GDM1 (cell line): ENCODE measurements at regions not wholly inside any gene's neighbourhood (a gene's known extent, or its start where the extent isn't known, plus 50 kb on each side); places are given as distances from the start of the nearest gene placed in this dataset.
A peak's percentile ranks its signal among the peaks of the same experiment; 100 is the strongest.

ENCODE experiments used
- DNase-seq: peaks from one replicate; lab custom pipeline; 2025; lab: John Stamatoyannopoulos, UW

- peak; percentile 75 for DNase-seq
Observed at GRCh38 chr13:76440568-76440967, 445.6 kb downstream of the KCTD12 start.

DNA sequence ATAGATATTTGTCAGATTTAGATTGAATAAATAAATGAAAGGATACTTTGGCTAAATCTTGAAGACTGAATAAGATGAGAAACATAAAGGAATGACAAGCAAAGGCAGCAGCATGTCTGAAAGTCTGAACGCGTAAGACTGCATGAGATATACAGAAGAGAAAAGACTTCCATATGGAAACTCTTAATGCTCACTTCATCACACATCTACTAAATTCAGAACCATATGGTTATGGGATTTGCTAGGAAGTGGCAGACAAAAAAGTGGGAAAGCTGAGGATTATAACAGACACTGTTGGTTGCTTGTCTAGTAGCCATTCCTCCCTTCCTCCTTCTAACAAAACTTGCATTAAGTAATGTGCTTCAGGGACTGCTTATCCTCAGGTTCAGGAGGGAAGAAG is 446.7 kb downstream of the KCTD12 start:
- no peak for DNase-seq

- no peak for DNase-seq
Observed at GRCh38 chr13:76438050-76438449, 448.2 kb downstream of the KCTD12 start.

- no peak for DNase-seq
Observed at GRCh38 chr13:76425935-76426334, 460.3 kb downstream of the KCTD12 start.

- DNase-seq = no peak
Observed at GRCh38 chr13:76421011-76421410, 465.2 kb downstream of the KCTD12 start.

DNA sequence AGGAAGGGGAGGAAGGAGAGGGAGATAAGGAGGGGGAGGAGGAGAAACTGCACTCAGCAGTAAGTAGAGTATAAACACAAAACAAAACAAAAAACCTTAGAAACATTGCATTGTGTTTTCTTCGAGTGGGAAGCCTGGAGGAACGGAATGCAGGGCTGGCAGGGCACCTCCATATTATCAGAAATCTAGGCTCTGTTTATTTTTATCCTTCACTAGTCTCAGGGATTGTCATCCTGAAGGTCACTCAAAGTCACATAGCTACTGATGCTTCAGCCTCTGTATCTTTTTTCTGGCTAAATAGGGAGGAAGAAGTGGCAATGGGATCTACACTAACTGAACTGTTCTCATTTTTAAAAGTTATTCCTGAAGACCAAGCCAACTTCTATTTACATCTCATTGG is 467.8 kb downstream of the KCTD12 start:
- no peak for DNase-seq

GRCh38 chr13:76414320-76414719 is 471.9 kb downstream of the KCTD12 start:
- no peak for DNase-seq

GRCh38 chr13:76406243-76406642 is 480.0 kb downstream of the KCTD12 start:
- no peak for DNase-seq

DNA sequence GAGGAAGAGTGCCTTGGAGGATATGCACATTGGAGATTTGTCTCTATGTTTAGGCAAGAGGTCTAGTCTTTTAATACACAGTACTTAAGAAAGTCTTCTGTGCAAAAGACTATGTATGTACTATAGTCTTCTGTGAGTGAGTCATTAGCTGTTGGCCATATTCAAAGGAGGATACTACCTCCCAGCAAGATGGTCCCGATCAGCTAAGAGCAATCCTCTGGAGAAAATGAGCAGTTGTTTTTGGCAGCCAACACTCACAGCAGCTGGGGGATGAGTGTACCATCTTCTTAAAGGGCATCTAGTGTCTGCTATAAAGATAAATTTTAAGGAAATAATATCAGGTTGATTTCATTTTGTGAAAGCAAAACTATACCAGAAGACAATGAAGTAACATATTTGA is 487.8 kb downstream of the KCTD12 start:
- no peak for DNase-seq

DNA sequence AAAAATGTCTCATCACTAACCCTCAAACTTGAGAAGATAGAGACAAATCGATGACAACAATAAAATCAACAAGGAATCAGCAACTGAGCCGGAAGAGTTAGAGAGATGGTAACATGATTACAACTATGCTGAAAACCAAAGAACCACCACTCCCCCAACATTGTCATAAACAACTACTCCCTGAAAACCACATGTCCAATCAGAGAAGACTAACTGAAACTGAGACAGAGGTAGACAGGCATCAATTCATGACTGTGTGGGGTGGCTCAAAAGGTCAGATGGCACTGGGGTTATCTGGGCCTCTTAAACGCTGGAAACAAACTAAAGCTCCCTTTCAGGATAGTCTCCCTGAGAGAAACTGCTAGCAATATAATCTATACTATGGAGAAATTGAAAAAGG is 488.8 kb downstream of the KCTD12 start:
- no peak for DNase-seq

- no peak for DNase-seq
Observed at GRCh38 chr13:76389321-76389720, 496.9 kb downstream of the KCTD12 start.

DNA sequence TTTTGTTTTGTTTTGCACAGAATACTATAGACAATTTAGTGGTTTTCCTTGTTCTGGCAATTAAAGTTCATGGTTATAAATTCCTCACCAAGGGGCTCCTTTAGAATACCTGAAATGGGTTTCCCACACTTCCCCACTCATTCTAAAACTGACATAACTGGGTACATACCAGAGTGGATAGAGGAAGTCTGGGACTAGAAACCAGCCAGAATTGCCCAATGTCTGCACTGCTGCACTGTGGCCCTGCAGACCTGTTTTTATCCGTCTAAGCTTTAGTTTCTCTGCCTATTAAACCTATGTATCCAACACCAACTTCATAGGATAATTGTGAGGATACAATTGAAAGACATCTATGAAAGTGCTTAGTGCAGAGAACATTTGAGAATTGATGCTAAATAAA is 498.6 kb downstream of the KCTD12 start:
- DNase-seq = no peak

- DNase-seq = no peak
Observed at GRCh38 chr13:76386321-76386720, 499.9 kb downstream of the KCTD12 start.

DNA sequence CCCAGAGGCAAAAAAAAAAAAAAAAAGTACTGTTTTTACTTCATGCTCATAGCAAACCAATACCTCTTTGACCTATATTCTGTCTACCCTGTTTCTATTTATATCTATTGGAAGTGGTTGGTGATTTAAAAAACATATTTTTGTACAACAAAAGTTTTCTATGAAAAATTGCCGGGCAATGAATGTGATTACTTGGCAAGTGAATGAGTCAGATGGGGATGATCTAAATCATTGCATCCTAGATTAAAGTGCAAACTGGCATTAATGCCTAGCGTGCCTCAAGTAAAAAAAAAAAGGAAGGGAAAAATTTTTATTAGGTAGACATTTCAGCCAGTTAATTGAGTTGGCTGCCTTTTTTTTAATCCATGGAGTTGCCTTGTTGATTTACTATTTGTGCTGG is 500.6 kb downstream of the KCTD12 start:
- no peak for DNase-seq

- DNase-seq = peak; percentile 8
Observed at GRCh38 chr13:76383676-76384461, 502.3 kb downstream of the KCTD12 start.

- no peak for DNase-seq
Observed at GRCh38 chr13:76380446-76381065, 505.6 kb downstream of the KCTD12 start.

DNA sequence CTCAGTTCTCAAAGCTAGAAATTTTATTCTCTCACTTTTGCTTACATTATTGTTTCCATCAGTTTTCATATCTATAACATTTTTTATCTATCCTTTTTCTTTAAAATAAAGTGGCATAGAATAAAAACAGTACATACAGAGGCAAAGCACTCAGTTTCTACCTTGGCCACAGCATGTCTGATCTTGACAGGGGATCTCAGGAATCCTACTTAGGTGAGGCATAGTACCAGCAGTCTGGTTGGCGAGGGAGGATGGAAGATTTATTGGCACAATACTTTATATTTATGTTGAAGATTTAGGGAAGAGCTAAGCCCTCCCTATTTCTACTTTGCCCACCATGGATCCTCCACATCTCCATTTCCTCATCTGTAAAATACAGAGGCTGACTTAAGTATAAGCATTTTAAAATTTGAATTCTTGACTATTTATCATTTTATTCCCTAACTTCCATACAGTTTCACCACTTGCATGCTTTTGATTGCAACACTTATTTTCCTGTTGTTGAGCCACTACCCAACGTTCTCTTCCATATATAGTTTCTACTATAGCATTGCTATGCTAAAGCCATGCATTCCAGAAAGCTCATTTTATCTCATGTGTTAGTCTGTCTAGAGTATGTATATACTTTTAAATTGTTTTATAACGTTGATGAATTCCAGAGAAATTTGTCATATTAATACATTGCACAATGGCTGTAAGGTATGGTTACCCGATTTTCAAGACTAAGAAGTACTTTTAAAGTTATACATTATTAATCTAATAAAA is 506.7 kb downstream of the KCTD12 start:
- DNase-seq = no peak

- no peak for DNase-seq
Observed at GRCh38 chr13:76378767-76379166, 507.4 kb downstream of the KCTD12 start.

GRCh38 chr13:76363682-76364289 is 522.4 kb downstream of the KCTD12 start:
- no peak for DNase-seq

GRCh38 chr13:76361868-76362267 is 524.3 kb downstream of the KCTD12 start:
- DNase-seq = no peak

DNA sequence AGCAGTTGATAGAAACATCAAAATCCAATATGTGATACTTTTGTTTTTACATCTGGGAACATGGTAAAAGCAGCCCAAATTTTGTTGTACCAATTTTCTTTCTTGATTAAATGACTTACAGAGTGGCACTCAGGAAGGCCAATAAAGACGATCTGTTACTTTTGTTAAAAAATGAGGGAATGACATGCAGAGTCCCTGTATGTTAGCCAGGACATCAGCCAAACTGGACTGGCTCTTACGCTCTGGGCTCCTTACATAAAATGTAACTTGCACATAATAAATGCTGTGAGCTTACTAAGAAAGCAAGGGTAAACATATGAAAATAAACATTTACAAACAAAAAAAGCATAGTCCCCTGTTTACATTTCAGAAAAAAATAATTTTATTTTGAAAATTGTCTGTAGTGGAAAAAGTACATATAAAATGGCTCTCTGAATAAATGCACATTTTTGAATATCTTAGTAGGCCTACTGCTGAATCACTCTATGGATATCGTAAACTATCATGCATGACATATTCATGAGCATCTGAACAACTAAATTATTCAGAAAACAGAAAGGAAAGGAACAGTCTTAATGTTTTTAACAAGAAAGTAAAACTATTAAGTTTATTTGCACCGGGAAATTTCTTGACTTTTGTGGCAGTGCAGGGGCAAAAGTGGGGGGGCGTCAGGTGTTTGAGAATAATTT is 534.5 kb downstream of the KCTD12 start:
- DNase-seq = no peak

- no peak for DNase-seq
Observed at GRCh38 chr13:76350399-76350798, 535.8 kb downstream of the KCTD12 start.
